Neural cell (in vitro differentiated cells): ENCODE measurements at regions not wholly inside any gene's neighbourhood (a gene's known extent, or its start where the extent isn't known, plus 50 kb on each side); places are given as distances from the start of the nearest gene placed in this dataset.

Experiments
- H2AFZ ChIP-seq: fragments of 200-600, 300-800 bp; sonication (generic), shearing (Covaris generic); 2 replicates; pipeline ENCODE4 v1.6.0; 2014; ENCODE audit warnings: low read depth, mild to moderate bottlenecking, antibody characterized with exemption, low read length, moderate library complexity
- H3F3A ChIP-seq: fragments of 200-600 bp; shearing (Covaris generic); 2 replicates; pipeline ENCODE4 v1.6.1; 2016; ENCODE audit warnings: mild to moderate bottlenecking, moderate library complexity, mixed read lengths, antibody characterized with exemption, low read length; ENCODE audit not compliant: insufficient read depth, poor library complexity, severe bottlenecking
- H3K27ac ChIP-seq: fragments of 200-600, 300-800 bp; sonication (generic), shearing (Covaris generic); 2 replicates; pipeline ENCODE4 v1.5.1; 2014; ENCODE audit warnings: mild to moderate bottlenecking, low read length, moderate library complexity
- H3K27me3 ChIP-seq: fragments of 300-800, 200-600 bp; sonication (generic), shearing (Covaris generic); 2 replicates; pipeline ENCODE4 v1.6.0; 2014; ENCODE audit warnings: mild to moderate bottlenecking, low read depth, low read length, moderate library complexity; ENCODE audit not compliant: insufficient read depth
- H3K36me3 ChIP-seq: fragments of 300-800, 200-600 bp; sonication (generic), shearing (Covaris generic); 2 replicates; pipeline ENCODE4 v1.5.1; 2014; ENCODE audit warnings: mild to moderate bottlenecking, antibody characterized with exemption, low read length, moderate library complexity; ENCODE audit not compliant: insufficient read depth
- H3K4me2 ChIP-seq: fragments of 300-800, 200-600 bp; sonication (generic), shearing (Covaris generic); 2 replicates; pipeline ENCODE4 v1.6.0; 2014; ENCODE audit warnings: mild to moderate bottlenecking, low read length
- H3K4me3 ChIP-seq: fragments of 300-800, 200-600 bp; sonication (generic), shearing (Covaris generic); 2 replicates; pipeline ENCODE4 v1.5.1; 2014; ENCODE audit warnings: mild to moderate bottlenecking, low read length, moderate library complexity
- H3K79me2 ChIP-seq: fragments of 200-600 bp; shearing (Covaris generic); replicated peaks from 2 replicates; pipeline ENCODE4 v1.6.0; 2014; ENCODE audit warnings: mild to moderate bottlenecking, low read length, moderate library complexity; ENCODE audit not compliant: insufficient read depth
- H3K9ac ChIP-seq: fragments of 300-800, 200-600 bp; sonication (generic), shearing (Covaris generic); 2 replicates; pipeline ENCODE4 v1.6.1; 2016; ENCODE audit warnings: mild to moderate bottlenecking, low read length, mixed read lengths
- H3K9me2 ChIP-seq: fragments of 200-600 bp; shearing (Covaris generic); 2 replicates; pipeline ENCODE4 v1.6.1; 2016; ENCODE audit warnings: mild to moderate bottlenecking, low read length, mixed read lengths; ENCODE audit not compliant: insufficient read depth
- H3K9me3 ChIP-seq: fragments of 200-600, 300-800 bp; sonication (generic), shearing (Covaris generic); 2 replicates; pipeline ENCODE4 v1.6.1; 2016; ENCODE audit warnings: mild to moderate bottlenecking, mixed run types, low read length, moderate library complexity, mixed read lengths
- H4K20me1 ChIP-seq: fragments of 200-600 bp; shearing (Covaris generic); 2 replicates; pipeline ENCODE4 v1.6.1; 2016; ENCODE audit warnings: mild to moderate bottlenecking, mixed run types; ENCODE audit not compliant: insufficient read depth
- EP300 ChIP-seq: fragments of 450-650 bp; conservative IDR thresholded peaks from 2 replicates; pipeline ENCODE4 v1.6.1; 2014; ENCODE audit warnings: antibody characterized with exemption, mild to moderate bottlenecking, moderate library complexity; ENCODE audit not compliant: poor library complexity, severe bottlenecking
- EZH2 ChIP-seq: fragments of 200-600, 300-800 bp; shearing (Covaris generic), sonication (generic); IDR thresholded peaks from 2 replicates; pipeline ENCODE4 v1.6.1; 2014; ENCODE audit warnings: antibody characterized with exemption, low read length, borderline replicate concordance, mild to moderate bottlenecking; ENCODE audit not compliant: insufficient read depth, poor library complexity, severe bottlenecking
- MXI1 ChIP-seq: fragments of 450-650 bp; conservative IDR thresholded peaks from 2 replicates; pipeline ENCODE4 v1.6.1; 2014; ENCODE audit warnings: antibody characterized with exemption, mild to moderate bottlenecking; ENCODE audit not compliant: poor library complexity, severe bottlenecking
- POLR2AphosphoS5 ChIP-seq: IDR thresholded peaks from 2 replicates; pipeline ENCODE4 v1.6.1; 2012
- RAD21 ChIP-seq: fragments of 450-650 bp; conservative IDR thresholded peaks from 2 replicates; pipeline ENCODE4 v1.6.1; 2014; ENCODE audit warnings: antibody characterized with exemption, mild to moderate bottlenecking, moderate library complexity
- SMC3 ChIP-seq: fragments of 450-650 bp; conservative IDR thresholded peaks from 2 replicates; pipeline ENCODE4 v1.6.1; 2014; ENCODE audit warnings: antibody characterized with exemption, mild to moderate bottlenecking, moderate library complexity; ENCODE audit not compliant: poor library complexity
- TAF1 ChIP-seq: IDR thresholded peaks from 2 replicates; pipeline ENCODE4 v1.6.1; 2012; ENCODE audit warnings: low read depth
- TF ChIP-seq, protein P1 (sequence below): fragments of 450-650 bp; IDR thresholded peaks from 2 replicates; pipeline ENCODE4 v1.5.1; 2014; ENCODE audit warnings: antibody characterized with exemption, mild to moderate bottlenecking, moderate library complexity; ENCODE audit not compliant: poor library complexity, severe bottlenecking
- TF ChIP-seq, protein P2 (sequence below): IDR thresholded peaks from 2 replicates; pipeline ENCODE4 v1.6.1; 2012; ENCODE audit warnings: borderline replicate concordance

DNA sequence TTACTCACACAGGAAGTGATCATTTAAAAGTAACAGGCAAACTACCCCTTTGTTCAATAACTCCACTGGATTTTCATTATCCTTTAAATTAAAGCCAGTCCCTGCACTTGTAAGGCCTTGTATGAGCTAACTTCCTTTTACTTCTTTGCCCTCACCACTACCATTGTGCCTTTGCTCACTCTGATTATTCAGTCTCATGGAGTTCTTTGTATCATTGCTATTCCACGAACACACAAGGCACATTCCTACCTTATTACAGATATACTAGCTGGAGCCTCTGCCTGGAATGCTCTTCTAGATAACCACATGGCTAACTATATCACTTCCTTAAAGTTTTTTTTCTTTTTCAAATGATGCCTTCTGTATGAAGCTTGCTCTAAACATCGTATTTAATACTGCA, 748.6 kb upstream of the HS3ST5 start:
- no peaks in the 10 kb centered on the region for H3K79me2 ChIP-seq
- no peaks in the 10 kb centered on the region for H3F3A ChIP-seq
- H3K4me3 ChIP-seq: no peak overlapping the region
- H2AFZ ChIP-seq: no peak overlapping the region
- no peak for TF ChIP-seq RAD21
- TF ChIP-seq MXI1: no peak
- no peak for TF ChIP-seq EP300
- no peak for TF ChIP-seq SMC3
- TF ChIP-seq, protein P1, sequence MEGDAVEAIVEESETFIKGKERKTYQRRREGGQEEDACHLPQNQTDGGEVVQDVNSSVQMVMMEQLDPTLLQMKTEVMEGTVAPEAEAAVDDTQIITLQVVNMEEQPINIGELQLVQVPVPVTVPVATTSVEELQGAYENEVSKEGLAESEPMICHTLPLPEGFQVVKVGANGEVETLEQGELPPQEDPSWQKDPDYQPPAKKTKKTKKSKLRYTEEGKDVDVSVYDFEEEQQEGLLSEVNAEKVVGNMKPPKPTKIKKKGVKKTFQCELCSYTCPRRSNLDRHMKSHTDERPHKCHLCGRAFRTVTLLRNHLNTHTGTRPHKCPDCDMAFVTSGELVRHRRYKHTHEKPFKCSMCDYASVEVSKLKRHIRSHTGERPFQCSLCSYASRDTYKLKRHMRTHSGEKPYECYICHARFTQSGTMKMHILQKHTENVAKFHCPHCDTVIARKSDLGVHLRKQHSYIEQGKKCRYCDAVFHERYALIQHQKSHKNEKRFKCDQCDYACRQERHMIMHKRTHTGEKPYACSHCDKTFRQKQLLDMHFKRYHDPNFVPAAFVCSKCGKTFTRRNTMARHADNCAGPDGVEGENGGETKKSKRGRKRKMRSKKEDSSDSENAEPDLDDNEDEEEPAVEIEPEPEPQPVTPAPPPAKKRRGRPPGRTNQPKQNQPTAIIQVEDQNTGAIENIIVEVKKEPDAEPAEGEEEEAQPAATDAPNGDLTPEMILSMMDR: no peak
- TF ChIP-seq, protein P2, sequence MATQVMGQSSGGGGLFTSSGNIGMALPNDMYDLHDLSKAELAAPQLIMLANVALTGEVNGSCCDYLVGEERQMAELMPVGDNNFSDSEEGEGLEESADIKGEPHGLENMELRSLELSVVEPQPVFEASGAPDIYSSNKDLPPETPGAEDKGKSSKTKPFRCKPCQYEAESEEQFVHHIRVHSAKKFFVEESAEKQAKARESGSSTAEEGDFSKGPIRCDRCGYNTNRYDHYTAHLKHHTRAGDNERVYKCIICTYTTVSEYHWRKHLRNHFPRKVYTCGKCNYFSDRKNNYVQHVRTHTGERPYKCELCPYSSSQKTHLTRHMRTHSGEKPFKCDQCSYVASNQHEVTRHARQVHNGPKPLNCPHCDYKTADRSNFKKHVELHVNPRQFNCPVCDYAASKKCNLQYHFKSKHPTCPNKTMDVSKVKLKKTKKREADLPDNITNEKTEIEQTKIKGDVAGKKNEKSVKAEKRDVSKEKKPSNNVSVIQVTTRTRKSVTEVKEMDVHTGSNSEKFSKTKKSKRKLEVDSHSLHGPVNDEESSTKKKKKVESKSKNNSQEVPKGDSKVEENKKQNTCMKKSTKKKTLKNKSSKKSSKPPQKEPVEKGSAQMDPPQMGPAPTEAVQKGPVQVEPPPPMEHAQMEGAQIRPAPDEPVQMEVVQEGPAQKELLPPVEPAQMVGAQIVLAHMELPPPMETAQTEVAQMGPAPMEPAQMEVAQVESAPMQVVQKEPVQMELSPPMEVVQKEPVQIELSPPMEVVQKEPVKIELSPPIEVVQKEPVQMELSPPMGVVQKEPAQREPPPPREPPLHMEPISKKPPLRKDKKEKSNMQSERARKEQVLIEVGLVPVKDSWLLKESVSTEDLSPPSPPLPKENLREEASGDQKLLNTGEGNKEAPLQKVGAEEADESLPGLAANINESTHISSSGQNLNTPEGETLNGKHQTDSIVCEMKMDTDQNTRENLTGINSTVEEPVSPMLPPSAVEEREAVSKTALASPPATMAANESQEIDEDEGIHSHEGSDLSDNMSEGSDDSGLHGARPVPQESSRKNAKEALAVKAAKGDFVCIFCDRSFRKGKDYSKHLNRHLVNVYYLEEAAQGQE: no peak
- no peak for TF ChIP-seq POLR2AphosphoS5
- TF ChIP-seq TAF1: no peak
- TF ChIP-seq EZH2: no peak
- no peak overlapping the region for H3K4me2 ChIP-seq
- H4K20me1 ChIP-seq: no peaks in the 10 kb centered on the region
- H3K36me3 ChIP-seq: no peaks in the 10 kb centered on the region
- H3K9me3 ChIP-seq: no peaks in the 10 kb centered on the region
- H3K9me2 ChIP-seq: no peaks in the 10 kb centered on the region
- no peak overlapping the region for H3K27ac ChIP-seq
- no peaks in the 10 kb centered on the region for H3K27me3 ChIP-seq
- no peak overlapping the region for H3K9ac ChIP-seq

DNA sequence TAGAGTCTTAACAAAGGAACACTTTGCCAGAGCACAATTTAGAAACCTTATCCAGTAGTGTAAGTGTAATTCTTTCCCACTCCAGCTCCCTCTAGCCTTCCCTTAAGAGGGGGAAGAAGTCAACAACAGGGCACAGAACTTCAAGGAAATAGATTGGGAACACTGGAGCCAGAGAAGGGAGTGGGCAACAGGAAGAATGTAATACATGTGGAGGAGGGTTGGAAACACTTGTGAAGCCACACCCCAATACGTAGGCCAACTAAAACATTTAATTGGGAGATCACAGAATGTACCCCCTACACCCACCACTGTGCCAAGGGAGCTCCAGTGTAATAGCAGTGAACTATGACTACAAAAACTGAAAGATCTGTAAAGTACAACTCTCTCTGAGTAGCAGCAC, 735.7 kb upstream of the HS3ST5 start:
- Histone ChIP-seq H3K4me2 (no peak overlapping the region), H3K9me2 (no peaks in the 10 kb centered on the region), H3K9me3 (no peaks in the 10 kb centered on the region), H3K4me3 (no peak overlapping the region), H3K27me3 (no peaks in the 10 kb centered on the region), H3F3A (no peaks in the 10 kb centered on the region), H3K36me3 (no peaks in the 10 kb centered on the region), H3K9ac (no peak overlapping the region), H2AFZ (no peak overlapping the region), H3K27ac (no peak overlapping the region), H4K20me1 (no peaks in the 10 kb centered on the region), H3K79me2 (no peaks in the 10 kb centered on the region)
- TF ChIP-seq, protein P1: no peak
